Activated CD4-positive, CD25-positive, alpha-beta regulatory T cell treated with anti-CD3 and anti-CD28 coated beads, Interleukin-2, amount 50 U/mL, for 24 hours (primary cell): ENCODE measurements at regions not wholly inside any gene's neighbourhood (a gene's known extent, or its start where the extent isn't known, plus 50 kb on each side); places are given as distances from the start of the nearest gene placed in this dataset.
"Not testable (repeated sequence)": the region's sequence is repeated elsewhere in the genome, so short reads cannot be mapped to it uniquely, and the experiment has no call there.

Source experiments
- ATAC-seq, 2 donors: fragments of 150-1000 bp; cut with Tn5 transposase; one replicate each; pipeline ENCODE4 v1.10.0; 2021; ENCODE audit warnings: mild to moderate bottlenecking in 1 of 2, moderate library complexity in 1 of 2

GRCh38 chr6:11847068-11847467 is 68.5 kb upstream of the ADTRP start:
- ATAC-seq, result not testable (repeated sequence)

- no peak for ATAC-seq
Observed at GRCh38 chr6:11845664-11846577, 67.3 kb upstream of the ADTRP start.

- not testable (repeated sequence) for ATAC-seq
Observed at GRCh38 chr6:11842795-11843194, 64.2 kb upstream of the ADTRP start.

GRCh38 chr6:11835065-11835464 is 56.5 kb upstream of the ADTRP start:
- no peak for ATAC-seq

GRCh38 chr6:11833626-11834592 is 55.3 kb upstream of the ADTRP start:
- no peak for ATAC-seq

GRCh38 chr6:11831653-11832052 is 53.0 kb upstream of the ADTRP start:
- ATAC-seq, result no peak

GRCh38 chr6:11830520-11830919 is 51.9 kb upstream of the ADTRP start:
- no peak for ATAC-seq

- no peak for ATAC-seq
Observed at GRCh38 chr6:11830105-11830504, 51.5 kb upstream of the ADTRP start.

- ATAC-seq, result no peak
Observed at GRCh38 chr6:11828262-11828870, 49.8 kb upstream of the ADTRP start.
